ENCODE measurements at regions not wholly inside any gene's neighbourhood (a gene's known extent, or its start where the extent isn't known, plus 50 kb on each side); places are given as distances from the start of the nearest gene placed in this dataset.

DNA sequence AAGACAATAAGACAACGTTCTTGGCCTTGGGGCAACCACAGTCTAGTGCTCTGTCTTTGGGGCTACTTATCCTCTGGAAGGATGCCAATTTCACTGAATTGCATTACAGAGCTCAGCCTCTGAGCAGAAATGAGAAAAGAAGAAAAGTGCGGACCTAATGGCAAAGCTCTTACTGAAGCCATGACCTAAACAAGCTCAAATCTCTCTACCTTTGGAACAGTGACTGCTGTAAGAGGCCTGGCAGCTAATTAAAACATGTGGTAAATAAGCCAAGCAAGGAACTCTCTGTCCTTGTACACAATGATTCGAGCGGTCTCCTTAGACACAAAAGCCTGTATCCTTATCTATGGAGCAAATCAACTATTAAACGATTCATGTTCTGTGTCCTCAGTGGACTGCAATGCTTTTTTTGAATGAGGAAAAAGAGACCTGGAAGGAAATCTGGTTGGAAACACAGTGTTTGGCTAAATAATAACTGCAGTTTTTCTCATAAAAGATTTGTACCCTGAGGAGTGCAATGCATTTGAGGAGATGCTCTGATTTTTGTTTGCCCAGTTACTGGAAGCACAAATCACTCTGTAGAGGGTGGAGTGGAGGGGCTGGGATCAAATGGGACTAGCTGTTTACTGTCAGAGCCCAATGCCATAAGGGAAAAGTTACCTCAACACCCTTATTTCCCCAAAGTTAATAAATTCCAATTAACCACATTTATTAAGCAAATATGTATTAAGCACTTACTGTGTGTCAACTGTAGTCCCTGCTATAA, 113.9 kb downstream of the NDUFA12 start:
- TF ChIP-seq EGR1 (IDR thresholded peaks at IDR 0.05) (no peak), MAX (IDR thresholded peaks at IDR 0.05) (no peak), EP300 (IDR thresholded peaks at IDR 0.05; ENCODE audit: borderline replicate concordance) (no peak), RAD21 (IDR thresholded peaks at IDR 0.05; ENCODE audit: low read depth) (no peak)

Data from Ishikawa (cell line).